Heart left ventricle (tissue), 16 donors: ENCODE measurements at regions not wholly inside any gene's neighbourhood (a gene's known extent, or its start where the extent isn't known, plus 50 kb on each side); places are given as distances from the start of the nearest gene placed in this dataset.

Experiments used
- ATAC-seq, 4 donors: fragments of 200-7000 bp; cut with Tn5 transposase; one replicate each; pipeline ENCODE4 v1.9.1; 2020 to 2022; ENCODE audit warnings: moderate library complexity in 4 of 4, mild to moderate bottlenecking in 3 of 4, moderate number of reproducible peaks in 1 of 4
- DNase-seq, 5 donors: peaks; one replicate each; pipeline ENCODE4 v3.0.0-alpha.2; 2020
- H3K27ac ChIP-seq, 12 donors: fragments of 200-600 bp; sonication (generic) in 4 of 12; one replicate each; pipeline versions ENCODE4 v1.5.0 to v1.8.0; 2016 to 2022; ENCODE audit warnings: mild to moderate bottlenecking in 2 of 12
- H3K27me3 ChIP-seq, 9 donors: fragments of 200-600 bp; sonication (generic) in 2 of 9; one replicate each; pipeline versions ENCODE4 v1.5.1 to v1.8.0; 2016 to 2022; ENCODE audit warnings: mild to moderate bottlenecking in 3 of 9
- H3K36me3 ChIP-seq, 9 donors: fragments of 200-600 bp; sonication (generic) in 2 of 9; one replicate each; pipeline versions ENCODE4 v1.5.0 to v1.8.0; 2018 to 2022; ENCODE audit warnings: mild to moderate bottlenecking in 2 of 9
- H3K4me1 ChIP-seq, 12 donors: fragments of 200-600 bp; sonication (generic) in 4 of 12; one replicate each; pipeline versions ENCODE4 v1.5.0 to v1.8.0; 2016 to 2022; ENCODE audit warnings: mild to moderate bottlenecking in 3 of 12
- H3K4me3 ChIP-seq, 12 donors: fragments of 200-600 bp; sonication (generic) in 4 of 12; one replicate each; pipeline versions ENCODE4 v1.5.0 to v1.8.0; 2017 to 2022; ENCODE audit warnings: mild to moderate bottlenecking in 9 of 12, moderate library complexity in 4 of 12
- H3K9me3 ChIP-seq, 12 donors: fragments of 200-600 bp; sonication (generic) in 4 of 12; one replicate each; pipeline versions ENCODE4 v1.5.0 to v1.8.0; 2016 to 2022; ENCODE audit warnings: mild to moderate bottlenecking in 1 of 12
- CTCF ChIP-seq, 12 donors: fragments of 200-600 bp; sonication (generic) in 4 of 12; IDR thresholded peaks; one replicate each; pipeline versions ENCODE4 v1.5.0 to v1.8.0; 2018 to 2022; ENCODE audit warnings: antibody characterized with exemption in 12 of 12, mild to moderate bottlenecking in 5 of 12
- POLR2A ChIP-seq, 2 donors: fragments of 450-650 bp; IDR thresholded peaks; one replicate each; pipeline ENCODE4 v1.6.1; 2017; ENCODE audit warnings: antibody characterized with exemption in 2 of 2, mild to moderate bottlenecking in 2 of 2, moderate library complexity in 2 of 2
- WGBS, 4 donors: extraction: QIAGEN DNeasy Blood & Tissue Kit in 2 of 4; methylation state at CpG; one replicate each; pipeline versions ENCODE4 v1.1.5 to v1.1.7; 2013 to 2018; 5-methylcytosine and 5-hydroxymethylcytosine counted together
- intact Hi-C, 10 donors: fragments of 100-400 bp; cut with DNase I; formaldehyde crosslinking; loops; one replicate each; pipeline versions ENCODE4 v1.11.1 to v1.14.2; 2022
- donor health status: ischemic (EF 13 %, LVEDD 7.1; RV severe dilation, severe dysfunction).
- donor health status: healthy with polysubstance abuse.
- donor health status: DM: no; HTN: yes; CAD: no.
- donor health status: DM: no; HTN: no; CAD: no.
- donor health status: ischemic (EF 25% LVEDD 6.9; RV normal size, moderate dysfunction).
- donor health status: ischemic (EF 25% LVEDD 5.7; RV mildly dilated, moderate dysfunction).
- donor health status: healthy.
- donor health status: DM: yes; HTN: yes; CAD: no.
- donor health status: ischemic (EF 35%, LVEDD 5.7; RV mildly dilated, moderate dysfunction).
- donor health status: nonischemic (EF 11% LVEDD 7.7; RV severe dilation, severe dysfunction).
- donor health status: DM: yes; HTN: yes; CAD: no.
- donor health status: PGD.
- donor health status: ischemic (EF 29% LVEDD 5.4; RV normal size, mild dysfunction).
- donor health status: nonischemic (EF 23%, LVEDD 6.1; RV moderate dilation, normal function).

- Histone ChIP-seq H3K27ac (no peak overlapping the region), H3K36me3 (no peaks in the 10 kb centered on the region), H3K4me1 (no peaks in the 10 kb centered on the region), H3K27me3 (no peaks in the 10 kb centered on the region), H3K4me3 (no peak overlapping the region), H3K9me3 (peaks cover 0 to 8% (median 0%) of the 10 kb centered on the region in 12 donors)
- intact Hi-C loops: no loop called here
- ATAC-seq (no peak), DNase-seq (no peak)
- no peak for TF ChIP-seq POLR2A (IDR thresholded peaks at IDR 0.05)
- WGBS, 4 donors: 56 to 70% (median 63%) methylated on average over 4 of the region's 4 CpGs
Observed at GRCh38 chr18:34042423-34043146, 182.1 kb downstream of the NOL4 start.

GRCh38 chr18:34039611-34040010 is 185.1 kb downstream of the NOL4 start:
- H3K36me3 ChIP-seq: no peaks in the 10 kb centered on the region
- H3K27ac ChIP-seq: no peak overlapping the region
- ATAC-seq (no peak), DNase-seq (no peak)
- WGBS, 4 donors: 61 to 67% (median 63%) methylated on average over 1 of the region's 1 CpG
- H3K4me3 ChIP-seq: peak overlapping the region in 3 of 12 donors; percentile 2 to 10 (median 7)
- H3K4me1 ChIP-seq: no peaks in the 10 kb centered on the region
- intact Hi-C loops: no loop called here
- peaks cover 0 to 8% (median 0%) of the 10 kb centered on the region in 12 donors for H3K9me3 ChIP-seq
- TF ChIP-seq CTCF (IDR thresholded peaks at IDR 0.05) (no peak), POLR2A (IDR thresholded peaks at IDR 0.05) (no peak)
- no peaks in the 10 kb centered on the region for H3K27me3 ChIP-seq

- ATAC-seq: no peak
- Histone ChIP-seq H3K4me3 (peak overlapping the region in 6 of 12 donors; percentile 1 to 22 (median 8)), H3K27ac (no peak overlapping the region), H3K9me3 (peaks cover 0 to 8% (median 0%) of the 10 kb centered on the region in 12 donors), H3K27me3 (no peaks in the 10 kb centered on the region), H3K4me1 (no peaks in the 10 kb centered on the region), H3K36me3 (no peaks in the 10 kb centered on the region)
- DNase-seq: no peak
- TF ChIP-seq CTCF (IDR thresholded peaks at IDR 0.05): no peak
- no peak for TF ChIP-seq POLR2A (IDR thresholded peaks at IDR 0.05)
- intact Hi-C loops: no loop called here
Observed at GRCh38 chr18:34039201-34039600, 185.5 kb downstream of the NOL4 start.

GRCh38 chr18:34038086-34038485 is 186.6 kb downstream of the NOL4 start:
- H3K27ac ChIP-seq: no peak overlapping the region
- H3K27me3 ChIP-seq: no peaks in the 10 kb centered on the region
- H3K36me3 ChIP-seq: no peaks in the 10 kb centered on the region
- DNase-seq: no peak
- no peak overlapping the region for H3K4me3 ChIP-seq
- no peak for TF ChIP-seq POLR2A (IDR thresholded peaks at IDR 0.05)
- no peak for TF ChIP-seq CTCF (IDR thresholded peaks at IDR 0.05)
- peaks cover 0 to 17% (median 5%) of the 10 kb centered on the region in 12 donors for H3K9me3 ChIP-seq
- no peaks in the 10 kb centered on the region for H3K4me1 ChIP-seq
- intact Hi-C loops: no loop called here
- ATAC-seq: no peak

- no peaks in the 10 kb centered on the region for H3K4me1 ChIP-seq
- no peak for ATAC-seq
- H3K36me3 ChIP-seq: no peaks in the 10 kb centered on the region
- H3K9me3 ChIP-seq: peaks cover 0 to 25% (median 5%) of the 10 kb centered on the region in 12 donors
- no peak for TF ChIP-seq CTCF (IDR thresholded peaks at IDR 0.05)
- no peak for TF ChIP-seq POLR2A (IDR thresholded peaks at IDR 0.05)
- WGBS, 4 donors: 86 to 87% (median 86%) methylated on average over 4 of the region's 4 CpGs
- no peaks in the 10 kb centered on the region for H3K27me3 ChIP-seq
- intact Hi-C loops: no loop called here
- no peak overlapping the region for H3K27ac ChIP-seq
- DNase-seq: no peak
- H3K4me3 ChIP-seq: no peak overlapping the region
Observed at GRCh38 chr18:34033968-34034367, 190.7 kb downstream of the NOL4 start.
